LNCAP (cell line): ENCODE measurements at regions not wholly inside any gene's neighbourhood (a gene's known extent, or its start where the extent isn't known, plus 50 kb on each side); places are given as distances from the start of the nearest gene placed in this dataset.

Experiments used
- CTCF ChIP-seq: fragments of 450-650 bp; IDR thresholded peaks from 2 replicates; pipeline ENCODE4 v1.5.1; 2017; ENCODE audit warnings: mild to moderate bottlenecking

- no peak for TF ChIP-seq CTCF
Measured at GRCh38 chr10:43760514-43760913, 111.8 kb upstream of the ZNF32 start.

DNA sequence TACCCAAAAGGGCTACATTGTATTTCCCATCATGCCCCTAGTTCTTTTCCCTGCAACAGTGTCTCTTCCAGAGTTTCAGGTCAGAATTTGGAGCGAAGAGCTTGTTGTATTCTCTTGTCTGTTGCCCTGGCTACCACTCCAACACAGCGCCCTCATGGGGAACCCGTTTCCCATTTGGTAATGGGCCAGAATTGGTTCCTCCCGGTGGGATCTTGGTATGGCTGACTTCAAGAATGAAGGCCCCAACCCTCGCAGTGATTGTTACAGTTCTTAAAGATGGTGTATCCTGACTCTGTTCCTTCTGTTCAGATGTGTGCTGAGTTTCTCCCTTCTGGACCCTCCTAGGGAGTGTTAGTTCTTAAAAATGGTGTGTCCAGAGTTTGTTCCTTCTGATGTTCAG is 110.5 kb upstream of the ZNF32 start:
- no peak for TF ChIP-seq CTCF

GRCh38 chr10:43756341-43756740 is 107.7 kb upstream of the ZNF32 start:
- no peak for TF ChIP-seq CTCF

GRCh38 chr10:43754569-43755260 is 106.0 kb upstream of the ZNF32 start:
- TF ChIP-seq CTCF: no peak

DNA sequence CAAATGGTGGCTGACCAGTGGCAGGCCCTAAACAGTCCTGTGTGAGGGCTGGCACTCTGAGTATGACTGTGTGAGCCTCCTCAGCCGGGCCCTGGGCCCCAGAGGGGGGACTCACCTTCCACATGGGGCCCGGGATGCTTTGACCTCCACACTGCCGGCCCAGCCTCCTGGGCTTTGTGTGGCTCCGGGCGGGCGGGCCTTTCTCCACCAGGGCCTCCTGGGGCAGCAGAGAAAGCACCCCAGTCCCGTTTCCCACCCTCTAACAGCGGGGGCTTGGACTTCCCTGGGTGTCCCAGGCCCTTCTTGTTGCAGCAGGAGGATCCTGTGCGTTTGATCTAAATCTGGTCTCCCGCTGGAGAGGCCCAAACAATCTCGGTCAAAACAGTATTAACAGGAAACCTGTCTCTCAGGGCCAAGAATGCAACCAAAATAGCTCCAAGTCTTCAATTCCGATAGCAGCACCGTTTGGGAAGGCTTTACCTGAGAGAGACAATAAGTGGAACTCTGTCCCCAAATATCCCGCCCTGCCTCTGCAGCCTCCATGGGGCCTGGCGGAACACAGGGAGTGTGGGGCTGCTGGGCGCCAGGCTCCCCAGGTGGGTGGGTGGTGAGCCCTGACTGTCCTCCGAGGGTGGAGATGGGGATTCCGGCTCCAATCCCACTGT is 104.8 kb upstream of the ZNF32 start:
- TF ChIP-seq CTCF: no peak

- no peak for TF ChIP-seq CTCF
Measured at GRCh38 chr10:43752682-43753081, 104.0 kb upstream of the ZNF32 start.

- no peak for TF ChIP-seq CTCF
Measured at GRCh38 chr10:43751646-43752045, 103.0 kb upstream of the ZNF32 start.
